ENCODE measurements at regions not wholly inside any gene's neighbourhood (a gene's known extent, or its start where the extent isn't known, plus 50 kb on each side); places are given as distances from the start of the nearest gene placed in this dataset.
"Not testable (repeated sequence)": the region's sequence is repeated elsewhere in the genome, so short reads cannot be mapped to it uniquely, and the experiment has no call there.

DNA sequence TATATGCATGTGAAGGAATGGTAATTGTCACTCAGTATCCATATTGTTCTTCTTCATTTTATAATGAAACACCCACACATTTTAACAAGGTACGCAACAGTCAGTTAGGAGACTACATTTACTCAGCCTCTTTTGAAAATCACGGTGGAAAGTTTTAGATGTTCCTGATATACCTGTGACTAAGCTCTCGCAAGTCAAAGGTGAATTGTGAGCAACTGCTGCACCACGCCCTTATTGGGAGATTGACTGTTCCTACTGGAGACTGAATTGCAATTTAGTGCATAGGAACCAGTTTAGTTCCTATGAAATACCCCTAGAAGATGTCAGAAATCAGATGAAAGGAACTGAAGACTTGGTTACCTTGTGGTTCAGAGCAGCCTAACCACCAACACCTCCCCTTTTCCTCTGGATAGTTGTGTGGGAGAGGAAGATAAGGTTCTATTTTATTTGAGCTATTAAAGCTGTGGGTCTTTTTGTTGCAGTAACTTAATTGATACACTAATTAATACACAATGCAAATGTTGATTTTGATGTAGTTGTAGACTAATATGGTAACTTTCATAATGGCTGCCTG is 1280.5 kb upstream of the CDH2 start:
- no peak for DNase-seq

DNA sequence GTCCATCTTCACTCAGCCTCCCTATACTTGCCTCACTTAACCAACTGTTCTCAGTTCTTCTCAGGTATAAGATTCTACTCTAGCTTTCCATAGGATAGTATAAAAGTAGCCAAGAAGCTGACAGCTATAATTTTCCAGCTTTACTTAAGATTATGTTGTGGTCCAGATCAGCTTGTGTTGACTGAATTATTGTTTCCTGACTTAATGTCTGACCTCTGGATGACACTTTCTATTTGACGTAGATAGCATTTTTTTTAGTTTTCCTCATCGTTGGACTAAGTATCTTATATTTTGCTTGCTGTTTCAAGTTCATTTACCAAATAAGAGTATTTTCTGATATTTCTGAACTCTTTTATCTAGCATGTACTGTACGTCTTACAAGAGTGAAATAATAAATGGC is 1272.5 kb upstream of the CDH2 start:
- DNase-seq = no peak

DNA sequence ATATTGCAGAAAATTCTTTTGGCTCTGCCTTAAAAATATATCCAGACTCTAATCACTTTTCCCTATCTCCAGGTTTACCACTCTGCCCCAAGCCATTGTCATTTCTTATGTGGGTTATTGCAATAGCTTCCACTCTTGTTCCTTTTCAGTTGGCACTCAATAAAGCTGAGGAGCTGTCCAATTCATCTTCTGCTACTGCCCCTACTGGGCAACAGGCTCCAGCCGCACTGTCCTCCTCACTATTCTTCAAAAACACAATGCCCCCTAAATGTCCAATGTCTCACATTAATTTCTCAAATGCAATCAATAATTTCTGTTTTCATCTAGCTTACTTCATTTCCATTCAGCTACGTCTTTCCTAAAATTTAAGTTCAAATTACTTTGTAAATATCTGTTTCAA is 1262.5 kb upstream of the CDH2 start:
- no peak for DNase-seq

DNA sequence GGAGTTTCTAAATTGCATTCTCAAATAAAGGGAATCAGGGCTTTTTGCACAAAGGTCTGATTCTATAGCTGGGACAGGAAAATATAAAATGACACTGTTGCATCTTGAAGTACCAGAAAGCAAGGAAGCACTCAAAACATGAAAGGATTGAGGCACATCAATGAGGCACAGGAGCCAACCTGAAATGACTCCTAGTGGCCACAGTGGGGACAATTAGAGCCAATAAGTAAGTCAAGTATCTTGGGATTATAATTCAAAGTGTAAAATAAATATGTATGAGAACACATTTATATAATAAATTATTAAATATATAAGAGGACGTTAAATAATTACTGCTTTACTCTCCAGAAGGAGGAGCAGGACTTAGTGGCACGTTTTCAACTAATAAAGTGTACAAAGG is 1259.5 kb upstream of the CDH2 start:
- no peak for DNase-seq

DNA sequence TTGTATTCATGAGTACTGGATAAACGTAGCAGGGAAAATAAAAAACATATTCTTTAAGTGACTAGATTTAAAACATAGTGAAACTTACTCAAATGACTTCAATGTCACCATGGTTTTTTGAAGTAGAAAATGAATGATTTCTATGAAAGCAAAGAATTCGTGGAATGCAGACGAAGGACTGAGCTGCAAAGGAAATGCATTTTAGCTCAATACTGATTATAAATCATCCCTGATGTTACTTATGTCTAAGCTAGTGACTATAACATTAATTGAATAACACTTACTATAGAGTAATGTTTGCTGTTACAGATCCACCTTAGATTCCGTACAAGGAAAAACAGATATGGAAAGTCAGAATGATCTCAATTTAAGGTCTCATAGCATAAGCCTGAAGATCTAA is 1257.7 kb upstream of the CDH2 start:
- no peak for DNase-seq

DNA sequence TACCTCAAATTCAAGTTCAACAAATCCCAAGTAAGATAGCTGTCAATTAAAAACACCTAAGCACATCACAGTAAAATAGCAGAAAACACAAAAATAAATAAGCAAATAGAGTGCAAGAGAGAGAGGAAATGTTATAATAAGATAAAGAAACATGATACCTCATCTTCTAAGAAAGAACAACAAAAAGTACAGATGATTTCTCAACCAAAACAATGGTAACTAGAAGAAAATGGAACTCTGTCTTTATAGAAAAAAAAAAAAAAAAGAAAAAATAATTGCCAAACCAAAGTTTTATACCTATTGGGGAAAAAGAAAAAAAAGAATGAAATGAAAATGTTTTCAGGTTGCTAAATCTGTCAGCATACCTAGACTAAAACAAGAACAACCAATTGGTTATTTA is 1253.5 kb upstream of the CDH2 start:
- no peak for DNase-seq

DNA sequence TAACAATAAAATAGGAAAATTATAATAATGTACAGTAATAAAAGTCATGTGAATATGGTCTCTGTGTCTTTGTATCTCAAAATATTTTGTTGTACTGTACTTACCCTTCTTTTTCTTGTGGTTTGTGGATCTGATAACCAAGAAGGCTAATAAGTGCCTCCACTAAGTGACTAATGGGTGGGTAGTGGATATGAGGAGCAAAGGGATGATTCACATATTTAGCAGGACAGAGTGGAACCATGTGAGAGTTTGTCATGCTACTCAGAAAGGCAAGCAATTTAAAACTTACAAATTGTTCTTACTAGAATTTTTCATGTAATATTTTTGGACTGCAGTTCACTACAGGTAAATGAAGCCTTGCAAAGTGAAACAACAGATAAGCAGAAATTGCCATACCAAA is 1241.2 kb upstream of the CDH2 start:
- no peak for DNase-seq

DNA sequence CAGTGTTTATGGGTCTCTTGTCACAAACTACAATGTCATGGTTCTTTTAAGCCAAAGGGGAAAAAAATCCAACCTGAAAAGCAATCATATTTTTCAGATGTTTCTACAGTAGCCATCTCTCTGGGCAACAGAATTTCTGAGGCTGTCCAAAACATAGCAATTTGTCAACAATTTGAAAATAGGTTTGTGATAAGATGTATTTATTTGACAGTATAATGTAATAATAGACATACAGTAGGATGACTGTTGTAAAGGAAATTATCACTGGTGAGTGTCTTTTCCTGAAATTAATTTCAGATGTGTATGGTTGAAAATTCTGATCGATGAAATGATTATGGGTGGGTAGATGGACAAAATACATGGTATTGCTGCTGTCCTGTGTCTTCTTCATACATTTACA is 1230.1 kb upstream of the CDH2 start:
- no peak for DNase-seq

DNA sequence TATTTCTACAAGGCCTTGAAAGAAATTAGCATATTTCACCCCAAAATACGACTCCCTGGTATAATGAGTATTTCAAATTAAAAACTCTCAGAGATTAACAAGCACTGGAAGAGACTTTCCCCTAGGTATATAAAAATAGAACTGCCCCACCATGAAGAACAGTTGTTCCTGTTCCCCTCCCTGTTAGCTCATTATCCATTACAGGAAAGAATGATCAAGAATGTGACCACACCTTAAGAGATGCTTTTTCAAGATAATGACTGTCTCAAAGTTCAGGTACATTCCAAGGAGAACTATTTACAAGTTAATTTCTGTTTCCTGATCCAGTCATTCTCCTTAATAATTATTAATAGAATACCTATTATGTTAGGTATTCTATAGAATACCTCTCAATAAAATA is 1220.6 kb upstream of the CDH2 start:
- no peak for DNase-seq

DNA sequence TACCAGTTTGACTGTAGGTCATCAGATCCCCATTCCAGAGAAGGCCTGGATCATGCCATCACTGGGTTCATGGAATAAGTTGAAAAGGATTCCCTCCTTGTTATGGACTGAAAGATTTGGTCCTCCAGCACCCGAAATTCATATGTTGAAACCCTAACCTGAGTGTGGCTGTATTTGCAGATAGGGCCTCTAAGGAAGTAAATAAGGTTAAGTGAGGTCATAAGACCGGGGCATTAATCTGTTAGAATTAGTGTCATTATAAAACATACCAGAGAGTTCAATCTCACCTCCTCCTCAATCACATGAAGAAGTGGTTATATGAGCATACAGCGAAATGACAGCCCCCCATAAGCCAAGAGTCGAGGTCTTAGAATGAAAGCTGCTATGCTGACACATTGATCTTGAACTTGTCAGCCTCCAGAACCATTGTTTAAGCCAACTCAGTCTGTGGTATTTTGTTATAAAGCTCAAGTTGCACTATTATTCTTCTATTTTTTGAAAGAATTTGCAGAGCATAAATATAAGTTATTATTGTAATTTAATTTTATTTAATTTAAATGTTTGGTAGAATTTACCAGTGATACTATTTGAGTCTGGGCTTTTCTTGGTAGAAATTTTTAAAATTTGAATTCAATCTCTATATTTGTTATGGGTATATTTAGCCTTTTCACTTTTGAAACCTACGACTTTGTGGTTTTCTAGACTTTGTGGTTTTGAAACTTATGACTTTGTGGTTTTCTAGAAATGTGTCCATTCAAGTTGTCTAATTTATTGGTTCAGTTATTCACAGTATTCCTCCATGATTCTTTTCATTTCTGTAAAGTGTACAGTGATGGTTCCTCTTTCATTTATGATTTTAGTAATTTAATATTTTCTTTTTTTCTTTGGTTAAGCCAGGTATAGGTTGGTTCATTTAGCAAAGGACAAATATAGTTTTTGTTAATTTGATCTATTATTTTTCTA is 1206.7 kb upstream of the CDH2 start:
- no peak for DNase-seq

DNA sequence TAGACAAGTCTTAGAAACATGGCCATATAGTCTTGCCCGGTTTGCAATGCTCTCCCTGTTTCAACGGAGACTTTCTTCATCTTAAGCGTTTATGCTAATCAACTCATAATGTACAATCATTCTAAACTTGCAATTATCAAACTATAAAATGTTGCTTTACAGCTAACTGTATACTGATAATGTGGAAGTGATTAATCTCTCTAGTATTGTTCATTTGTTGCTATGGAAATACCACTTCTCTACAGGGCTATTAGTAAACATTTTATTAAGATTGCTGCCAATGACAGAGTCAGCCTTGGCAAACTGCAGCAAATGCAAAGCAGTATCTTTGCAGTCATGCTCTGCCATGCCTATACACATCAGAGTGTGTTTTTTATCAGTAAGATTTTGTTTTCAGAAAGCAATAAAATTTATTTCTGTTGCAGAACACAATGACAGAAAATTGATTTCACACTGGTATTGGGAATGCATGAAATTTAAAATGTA is 1201.8 kb upstream of the CDH2 start:
- DNase-seq = no peak

DNA sequence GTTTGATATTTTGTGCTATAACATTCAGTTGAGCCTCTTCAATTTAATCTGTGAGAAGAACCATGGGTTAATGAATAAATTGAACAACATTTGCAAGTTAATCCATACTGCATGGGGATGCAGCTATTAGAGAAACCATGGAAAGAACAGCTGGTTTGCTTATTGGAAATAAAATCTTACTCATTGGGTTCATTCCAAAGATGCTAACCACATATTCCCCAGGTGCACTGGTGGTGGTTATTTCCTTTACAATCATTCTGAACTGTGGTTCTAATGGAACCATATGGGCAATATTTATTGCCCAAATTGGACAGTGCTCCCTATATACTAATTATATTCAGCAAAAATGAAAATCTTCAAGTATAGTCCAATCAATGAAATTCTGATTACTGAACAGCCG is 1200.4 kb upstream of the CDH2 start:
- no peak for DNase-seq

DNA sequence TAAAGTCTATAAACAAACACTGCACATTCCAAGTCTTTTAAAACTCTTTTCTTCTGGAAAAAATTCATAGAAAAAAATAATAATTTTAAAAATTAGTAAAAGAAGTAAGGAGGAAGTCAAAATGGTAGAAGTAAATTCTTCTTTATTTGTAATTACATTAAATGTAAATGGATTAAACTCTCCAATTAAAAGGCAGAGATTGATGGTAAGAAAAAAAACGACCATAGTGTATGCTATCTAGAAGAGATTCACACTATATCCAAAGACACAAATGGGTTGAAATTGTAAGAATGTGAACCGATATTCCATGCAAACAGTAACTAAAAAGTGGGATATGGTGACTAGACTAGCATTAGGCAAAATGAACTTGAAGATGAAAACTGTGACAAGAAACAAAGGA is 1196.1 kb upstream of the CDH2 start:
- no peak for DNase-seq

DNA sequence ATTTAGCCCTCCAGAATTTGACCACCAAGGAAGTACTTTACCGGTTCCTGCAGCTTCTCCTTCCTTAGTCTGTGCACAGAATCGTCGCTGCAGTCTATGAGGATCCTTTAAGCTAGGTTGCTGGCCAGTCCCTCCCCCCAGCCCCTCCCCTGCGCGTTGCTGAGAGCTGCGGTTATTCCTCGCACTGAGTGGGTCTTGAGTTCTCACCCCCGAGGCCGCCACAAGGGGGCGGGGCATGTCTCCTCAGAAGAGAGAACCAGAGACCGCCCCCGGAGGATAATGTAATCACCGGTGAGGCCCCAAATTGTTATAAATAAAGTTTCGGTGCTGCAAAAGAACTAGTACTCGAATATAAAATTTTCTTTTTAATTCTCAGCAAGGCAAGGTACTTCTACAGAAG is 1184.9 kb upstream of the CDH2 start:
- no peak for DNase-seq

DNA sequence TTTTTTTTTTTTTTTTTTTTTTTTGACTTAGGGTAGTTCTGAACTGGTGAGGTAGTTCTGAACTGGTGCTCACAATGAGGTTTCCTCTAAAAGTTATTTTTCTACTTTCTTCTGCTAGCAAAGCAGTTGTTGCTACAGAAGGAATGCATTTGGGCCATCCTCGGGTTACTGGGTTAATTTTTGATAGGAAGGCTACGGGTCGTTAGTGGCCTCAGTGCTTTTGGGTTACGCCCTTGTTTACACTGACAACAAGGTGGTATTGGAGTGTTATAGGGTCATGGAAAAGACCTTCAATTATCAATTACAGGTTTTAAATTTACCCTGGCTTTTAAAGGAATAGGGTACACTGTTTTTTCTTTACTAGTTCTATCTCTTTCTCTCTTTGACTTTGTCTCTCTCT is 1183.7 kb upstream of the CDH2 start:
- DNase-seq = not testable (repeated sequence)

DNA sequence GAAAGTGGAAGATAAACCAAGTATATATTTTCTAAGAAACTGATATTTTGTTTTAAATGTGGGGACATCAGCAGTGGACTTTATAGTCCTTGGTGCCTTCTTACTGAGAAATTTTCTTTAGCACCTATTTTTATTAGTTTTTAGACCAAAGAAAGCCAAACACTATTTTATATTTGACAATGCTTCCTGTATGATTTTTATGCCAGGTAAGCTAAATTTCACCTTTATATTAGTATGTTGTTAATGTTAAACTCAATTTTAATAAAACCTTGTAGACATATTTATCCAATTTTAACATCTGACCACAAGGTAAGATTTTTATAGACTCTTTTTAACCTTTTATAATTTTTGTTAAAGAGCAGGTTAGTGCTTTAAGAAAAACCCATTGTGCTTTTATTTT is 1182.3 kb upstream of the CDH2 start:
- not testable (repeated sequence) for DNase-seq

DNA sequence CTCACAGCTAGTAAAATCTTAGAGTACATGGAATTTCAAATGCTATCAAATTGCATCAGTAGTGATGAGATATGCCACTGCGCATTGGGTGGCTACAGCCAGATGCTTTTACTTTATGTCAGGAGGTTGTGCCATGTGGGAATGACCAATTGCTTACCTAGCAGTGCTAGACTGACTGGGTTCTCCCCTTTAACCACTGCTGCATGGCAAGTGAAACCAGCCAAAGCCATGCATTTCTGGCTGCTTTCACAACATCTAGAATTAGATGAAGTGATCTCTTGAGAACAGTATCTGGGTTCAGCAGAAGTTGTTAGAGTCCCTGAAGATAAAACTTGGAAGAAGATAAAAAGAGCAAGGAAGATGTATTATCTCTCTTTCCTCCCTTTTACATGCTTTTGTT is 1174.2 kb upstream of the CDH2 start:
- DNase-seq = no peak

DNA sequence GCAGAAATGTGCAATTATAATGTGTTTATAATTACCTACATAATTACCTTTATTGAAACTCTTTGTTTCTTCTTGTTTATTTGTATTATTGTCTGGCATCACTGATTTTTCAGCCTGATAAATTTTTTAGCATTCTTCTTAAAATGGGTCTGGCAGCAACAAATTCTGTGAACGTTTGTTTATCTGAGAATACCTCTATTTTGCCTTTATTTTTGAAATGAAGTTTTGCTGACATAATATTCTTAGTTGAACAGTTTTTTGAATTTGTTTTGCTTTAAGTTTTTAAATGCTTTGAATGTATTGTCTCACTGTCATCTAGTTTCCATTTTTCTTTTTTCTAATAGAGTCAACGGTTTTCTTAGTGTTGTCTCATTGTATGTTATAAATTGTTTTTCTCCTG is 1152.0 kb upstream of the CDH2 start:
- no peak for DNase-seq

DNA sequence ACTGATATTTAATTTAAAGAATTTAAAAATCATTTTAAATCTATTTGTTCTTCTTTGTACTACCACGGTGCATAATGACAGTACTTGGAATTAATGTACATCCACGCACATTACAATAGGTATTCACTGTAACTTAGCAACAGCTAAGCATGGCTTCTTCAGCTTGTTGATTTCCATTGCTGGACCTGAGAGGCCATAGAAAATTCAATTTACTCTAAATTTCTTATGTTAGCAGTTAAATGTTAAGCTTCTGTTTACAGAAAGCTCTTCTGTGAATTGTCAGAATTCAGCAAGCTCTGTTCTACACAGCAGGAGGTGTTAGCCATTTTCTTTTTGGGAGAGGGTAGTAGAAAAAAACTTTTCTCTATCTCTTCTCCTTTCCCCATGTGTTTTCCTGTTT is 1149.3 kb upstream of the CDH2 start:
- DNase-seq = no peak

DNA sequence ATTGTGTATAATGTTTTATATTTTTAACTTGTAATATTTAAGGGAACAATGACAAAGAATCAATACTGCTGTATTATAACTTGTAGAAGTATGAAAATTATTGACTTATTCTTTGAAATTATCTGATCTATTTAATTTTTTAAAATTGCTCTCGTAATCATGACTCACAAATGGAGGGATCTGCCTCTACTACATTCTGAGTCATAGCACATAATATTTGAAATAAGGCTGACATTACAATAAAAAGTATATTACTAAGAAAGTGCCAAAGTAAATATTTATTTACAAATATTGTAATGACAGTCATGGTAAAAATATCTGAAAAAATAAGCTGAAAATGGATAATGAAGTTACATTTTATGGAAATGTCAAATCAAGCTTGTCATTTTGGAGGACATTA is 1144.6 kb upstream of the CDH2 start:
- no peak for DNase-seq

DNA sequence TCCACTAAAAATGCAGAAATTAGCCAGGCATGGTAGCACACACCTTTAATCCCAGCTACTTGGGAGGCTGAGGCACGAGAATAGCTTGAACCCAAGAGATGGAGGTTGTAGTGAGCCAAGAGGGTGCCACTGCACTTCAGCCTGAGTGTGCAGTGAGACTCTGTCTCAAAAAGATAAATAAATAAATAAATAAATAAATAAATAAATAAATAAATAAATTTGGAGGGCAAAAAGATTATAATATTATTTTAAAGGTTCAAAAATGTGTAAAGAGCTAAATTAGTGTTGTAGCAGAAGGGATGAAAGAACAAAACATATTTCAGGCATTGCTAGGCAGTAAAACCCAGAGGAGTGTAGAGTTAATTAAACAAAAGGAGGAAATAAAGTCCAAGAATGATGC is 1136.4 kb upstream of the CDH2 start:
- no peak for DNase-seq

DNA sequence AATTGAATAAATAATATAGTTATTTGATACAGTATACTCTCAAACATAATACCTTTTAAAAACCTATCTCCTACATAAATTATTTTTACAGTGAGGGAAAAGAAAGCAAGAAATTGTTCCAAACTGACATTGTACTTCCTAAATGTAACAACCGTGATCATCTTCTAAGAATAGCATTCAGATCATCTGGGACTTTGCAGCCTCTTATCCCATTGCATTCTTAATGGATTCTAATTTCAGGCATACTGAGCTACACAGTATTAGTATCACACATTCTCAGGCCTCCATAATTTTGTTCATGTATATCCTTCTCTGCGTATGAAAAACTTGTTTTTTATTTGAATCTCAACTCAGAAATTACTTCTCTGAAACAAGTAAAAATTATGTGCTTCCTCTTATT is 1134.7 kb upstream of the CDH2 start:
- DNase-seq = no peak

DNA sequence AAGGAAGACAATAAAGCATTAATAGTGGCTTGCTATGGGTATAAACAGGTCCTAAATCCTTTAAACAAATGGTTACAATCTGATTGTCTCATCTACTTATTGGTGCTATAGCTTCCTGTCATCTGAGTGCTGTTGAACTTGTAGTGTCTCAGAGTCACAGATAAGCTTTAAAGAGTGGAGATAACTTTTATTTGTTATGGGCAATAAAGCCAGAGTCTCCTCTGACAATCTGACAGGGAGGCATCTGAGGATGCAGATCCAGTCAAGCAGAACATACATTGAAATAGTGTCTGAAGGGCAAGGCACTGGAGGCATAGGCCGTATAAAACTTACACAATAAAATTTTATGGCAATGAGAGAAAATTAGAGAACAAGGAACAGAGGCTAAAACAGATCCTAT is 1132.4 kb upstream of the CDH2 start:
- DNase-seq = no peak

DNA sequence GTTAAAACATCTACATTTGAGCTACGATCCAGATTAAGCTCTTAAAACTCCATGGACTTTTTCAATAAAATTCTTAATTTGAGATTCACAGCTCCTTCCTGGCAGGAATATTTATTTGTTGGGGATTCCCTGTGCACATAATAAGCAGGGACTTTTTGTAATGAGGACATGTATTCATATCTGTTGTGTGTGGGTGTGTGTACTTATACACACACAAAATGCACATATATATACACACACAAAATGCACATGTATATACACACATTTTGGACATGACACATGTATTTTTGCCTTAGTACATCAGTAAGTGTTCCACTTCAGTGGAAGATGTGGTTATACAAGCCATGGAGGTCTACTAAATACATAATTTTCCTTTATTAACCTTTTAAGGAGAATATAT is 1131.1 kb upstream of the CDH2 start:
- DNase-seq = no peak

DNA sequence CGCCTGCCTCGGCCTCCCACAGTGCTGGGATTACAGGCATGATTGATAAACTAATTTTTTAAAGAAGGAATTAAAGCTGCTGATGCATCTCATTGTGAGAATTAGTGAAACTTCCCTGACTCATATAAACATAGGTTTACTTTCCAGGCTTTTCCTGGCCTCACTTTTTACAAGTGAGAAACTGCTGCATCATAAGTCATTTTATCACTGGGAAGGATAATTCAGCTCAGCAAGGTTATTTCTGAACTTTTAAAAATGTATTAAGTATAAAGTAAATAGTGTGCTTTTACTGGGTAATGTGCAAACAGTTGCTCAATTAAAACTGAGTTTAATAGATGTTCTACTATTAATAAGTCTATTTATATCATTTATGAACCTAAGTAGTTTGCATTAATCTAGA is 1130.3 kb upstream of the CDH2 start:
- DNase-seq = no peak
